HUES48 (cell line): ENCODE measurements at regions not wholly inside any gene's neighbourhood (a gene's known extent, or its start where the extent isn't known, plus 50 kb on each side); places are given as distances from the start of the nearest gene placed in this dataset.

ENCODE experiments used
- H3K27ac ChIP-seq: one replicate; pipeline ENCODE4 v1.7.0; 2013; ENCODE audit warnings: low read depth, low read length, inconsistent platforms
- H3K27me3 ChIP-seq: 2 replicates; pipeline ENCODE4 v1.6.1; 2013; ENCODE audit warnings: mild to moderate bottlenecking, low read length; ENCODE audit not compliant: control insufficient read depth, insufficient read depth
- H3K36me3 ChIP-seq: 2 replicates; pipeline ENCODE4 v1.6.1; 2013; ENCODE audit warnings: low read length; ENCODE audit not compliant: control insufficient read depth, insufficient read depth
- H3K4me1 ChIP-seq: 2 replicates; pipeline ENCODE4 v1.6.1; 2013; ENCODE audit warnings: mild to moderate bottlenecking, low read length; ENCODE audit not compliant: control insufficient read depth, insufficient read depth
- H3K4me3 ChIP-seq: 2 replicates; pipeline ENCODE4 v1.5.1; 2013; ENCODE audit warnings: mild to moderate bottlenecking, low read depth, low read length
- H3K9ac ChIP-seq: 2 replicates; pipeline ENCODE4 v1.6.1; 2013; ENCODE audit warnings: mild to moderate bottlenecking, low read depth, low read length, moderate library complexity
- H3K9me3 ChIP-seq: 2 replicates; pipeline ENCODE4 v1.6.1; 2013; ENCODE audit warnings: low read length; ENCODE audit not compliant: control insufficient read depth, insufficient read depth

- H3K27me3 ChIP-seq = no peaks in the 10 kb centered on the region
- no peak overlapping the region for H3K27ac ChIP-seq
- peaks cover 12% of the 10 kb centered on the region for H3K4me1 ChIP-seq
- H3K9me3 ChIP-seq = no peaks in the 10 kb centered on the region
- no peak overlapping the region for H3K4me3 ChIP-seq
- no peak overlapping the region for H3K9ac ChIP-seq
- no peaks in the 10 kb centered on the region for H3K36me3 ChIP-seq
These were observed 205.5 kb upstream of the FOXF1 start for GRCh38 chr16:86304868-86305267.

- no peak overlapping the region for H3K9ac ChIP-seq
- H3K9me3 ChIP-seq = no peaks in the 10 kb centered on the region
- H3K4me3 ChIP-seq = no peak overlapping the region
- no peaks in the 10 kb centered on the region for H3K36me3 ChIP-seq
- H3K4me1 ChIP-seq = peaks cover 12% of the 10 kb centered on the region
- H3K27ac ChIP-seq = no peak overlapping the region
- no peaks in the 10 kb centered on the region for H3K27me3 ChIP-seq
These were observed 204.9 kb upstream of the FOXF1 start for GRCh38 chr16:86305440-86305839.

- no peaks in the 10 kb centered on the region for H3K27me3 ChIP-seq
These were observed 204.2 kb upstream of the FOXF1 start for GRCh38 chr16:86306011-86306644.

GRCh38 chr16:86306811-86307513 lies 203.4 kb upstream of the FOXF1 start:
- Histone ChIP-seq H3K9ac (no peak overlapping the region), H3K27me3 (no peaks in the 10 kb centered on the region), H3K4me3 (no peak overlapping the region), H3K4me1 (peaks cover 6% of the 10 kb centered on the region; the same call in 1 of the 2 replicates), H3K9me3 (no peaks in the 10 kb centered on the region), H3K36me3 (no peaks in the 10 kb centered on the region), H3K27ac (no peak overlapping the region)

More at GRCh38 chr16:86306011-86306644, 204.2 kb upstream of the FOXF1 start:
- H3K9me3 ChIP-seq = no peaks in the 10 kb centered on the region
- no peak overlapping the region for H3K4me3 ChIP-seq
- peaks cover 7% of the 10 kb centered on the region for H3K4me1 ChIP-seq
- H3K36me3 ChIP-seq = no peaks in the 10 kb centered on the region
- no peak overlapping the region for H3K27ac ChIP-seq
- H3K9ac ChIP-seq = no peak overlapping the region

- H3K9me3 ChIP-seq = no peaks in the 10 kb centered on the region
- H3K27ac ChIP-seq = no peak overlapping the region
- no peak overlapping the region for H3K4me3 ChIP-seq
- H3K36me3 ChIP-seq = no peaks in the 10 kb centered on the region
- peaks cover 6% of the 10 kb centered on the region; the same call in 1 of the 2 replicates for H3K4me1 ChIP-seq
- H3K27me3 ChIP-seq = no peaks in the 10 kb centered on the region
- H3K9ac ChIP-seq = no peak overlapping the region
These were observed 202.8 kb upstream of the FOXF1 start for GRCh38 chr16:86307514-86307903.

GRCh38 chr16:86308514-86308913 lies 201.8 kb upstream of the FOXF1 start:
- Histone ChIP-seq H3K9ac (no peak overlapping the region), H3K36me3 (no peaks in the 10 kb centered on the region), H3K9me3 (no peaks in the 10 kb centered on the region), H3K4me3 (no peak overlapping the region), H3K27ac (no peak overlapping the region), H3K27me3 (no peaks in the 10 kb centered on the region), H3K4me1 (peaks cover 6% of the 10 kb centered on the region; the same call in 1 of the 2 replicates)

- Histone ChIP-seq H3K36me3 (no peaks in the 10 kb centered on the region), H3K27me3 (no peaks in the 10 kb centered on the region), H3K27ac (no peak overlapping the region), H3K9ac (no peak overlapping the region), H3K4me3 (no peak overlapping the region), H3K4me1 (0 out of 2 replicates have a peak, but pooled peaks cover under 1% of the 10 kb centered on the region), H3K9me3 (no peaks in the 10 kb centered on the region)
These were observed 196.7 kb upstream of the FOXF1 start for GRCh38 chr16:86313631-86314030.

- H3K27me3 ChIP-seq = no peaks in the 10 kb centered on the region
- no peak overlapping the region for H3K4me3 ChIP-seq
- H3K36me3 ChIP-seq = no peaks in the 10 kb centered on the region
- no peak overlapping the region for H3K9ac ChIP-seq
- no peak overlapping the region for H3K27ac ChIP-seq
- no peaks in the 10 kb centered on the region for H3K9me3 ChIP-seq
- H3K4me1 ChIP-seq = no peaks in the 10 kb centered on the region
These were observed 195.8 kb upstream of the FOXF1 start for GRCh38 chr16:86314402-86315025.

- H3K36me3 ChIP-seq = no peaks in the 10 kb centered on the region
- H3K9me3 ChIP-seq = no peaks in the 10 kb centered on the region
- H3K4me1 ChIP-seq = no peaks in the 10 kb centered on the region
- no peak overlapping the region for H3K4me3 ChIP-seq
- H3K9ac ChIP-seq = no peak overlapping the region
- no peak overlapping the region for H3K27ac ChIP-seq
- H3K27me3 ChIP-seq = no peaks in the 10 kb centered on the region
These were observed 193.1 kb upstream of the FOXF1 start for GRCh38 chr16:86316967-86317812.

- Histone ChIP-seq H3K4me3 (no peak overlapping the region), H3K36me3 (no peaks in the 10 kb centered on the region), H3K27me3 (no peaks in the 10 kb centered on the region), H3K4me1 (no peaks in the 10 kb centered on the region), H3K9me3 (no peaks in the 10 kb centered on the region), H3K27ac (no peak overlapping the region), H3K9ac (no peak overlapping the region)
These were observed 192.3 kb upstream of the FOXF1 start for GRCh38 chr16:86317813-86318650.
